ENCODE measurements at regions not wholly inside any gene's neighbourhood (a gene's known extent, or its start where the extent isn't known, plus 50 kb on each side); places are given as distances from the start of the nearest gene placed in this dataset.
"Not testable (repeated sequence)": the region's sequence is repeated elsewhere in the genome, so short reads cannot be mapped to it uniquely, and the experiment has no call there.

DNA sequence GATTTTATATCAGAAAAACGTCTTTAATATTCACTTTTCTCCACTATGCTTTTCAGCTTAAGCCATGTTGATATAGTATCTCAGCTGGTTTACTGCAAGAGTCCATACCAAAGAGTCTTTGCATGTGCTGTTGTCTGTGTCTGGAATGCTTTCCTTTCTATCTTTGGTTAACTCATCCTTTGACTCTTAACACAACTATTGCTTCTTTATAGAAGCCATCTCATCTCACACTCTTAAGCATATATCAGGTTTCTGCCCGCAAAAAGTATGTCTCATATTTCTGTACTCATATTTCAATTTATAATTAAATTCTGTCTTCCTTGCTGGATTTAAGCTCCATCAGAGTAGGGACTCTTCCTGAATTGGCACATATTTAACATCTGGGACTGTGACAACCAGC is 220.9 kb upstream of the KCNK2 start:
- no peak for DNase-seq (ENCODE audit: low spot score)

- no peak for DNase-seq (ENCODE audit: low spot score)
Measured at GRCh38 chr1:214862421-214862820, 220.1 kb upstream of the KCNK2 start.

DNA sequence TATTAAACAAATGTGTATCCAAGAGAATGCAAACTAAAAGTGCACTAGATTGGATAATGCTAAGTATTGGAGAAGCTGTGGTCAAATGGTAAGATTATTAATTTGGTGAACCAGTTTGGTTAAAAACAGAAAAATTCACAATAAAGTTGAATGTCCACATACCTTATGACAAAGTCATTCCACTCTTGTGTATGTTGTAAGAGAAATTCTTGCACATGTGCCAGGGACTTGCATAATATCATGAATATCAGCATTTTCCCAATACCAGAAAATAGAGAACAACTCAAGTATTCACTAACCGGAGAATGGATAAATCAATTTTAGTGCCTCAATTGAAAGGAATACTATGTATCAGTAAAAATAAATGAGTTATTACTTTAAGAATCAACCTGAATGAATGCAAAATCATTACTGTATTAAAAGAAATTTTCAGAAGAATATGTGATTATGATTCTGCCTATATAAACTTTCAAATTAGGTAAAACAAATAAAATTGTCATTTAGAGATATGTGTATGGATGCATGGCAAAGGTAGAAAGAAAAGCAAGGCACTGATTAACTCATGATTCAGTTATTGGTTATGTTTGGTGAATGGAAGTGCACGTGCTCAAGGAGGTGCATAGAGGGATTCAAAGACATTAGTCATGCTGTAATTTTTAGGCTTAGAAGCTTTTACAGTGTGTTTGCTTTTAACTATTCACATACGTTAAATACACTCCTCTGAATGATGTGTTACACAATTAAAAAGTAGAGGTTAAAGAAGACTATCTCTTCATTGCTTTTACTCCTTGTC is 217.4 kb upstream of the KCNK2 start:
- DNase-seq (ENCODE audit: low spot score) = peak; percentile 75

DNA sequence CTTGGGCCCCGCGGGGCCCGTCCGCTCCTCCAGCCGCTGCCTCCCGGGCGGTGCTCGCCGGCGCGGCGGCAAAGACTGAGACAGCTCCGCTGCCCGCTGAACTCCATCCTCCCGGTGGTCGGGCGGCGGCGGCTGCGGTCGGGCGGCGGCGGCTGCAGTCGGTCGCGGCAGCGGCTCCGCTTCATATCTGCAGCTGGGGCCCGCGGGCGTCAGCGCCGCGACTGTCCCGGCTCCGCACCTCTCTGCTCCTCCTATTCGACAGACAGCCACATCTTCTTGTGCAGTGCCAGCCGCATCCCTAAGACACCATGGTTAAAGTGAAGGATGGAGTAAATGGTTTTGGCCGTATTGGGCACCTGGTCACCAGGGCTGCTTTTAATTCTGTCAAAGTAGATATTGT is 212.1 kb upstream of the KCNK2 start:
- not testable (repeated sequence) for DNase-seq (ENCODE audit: low spot score)

DNA sequence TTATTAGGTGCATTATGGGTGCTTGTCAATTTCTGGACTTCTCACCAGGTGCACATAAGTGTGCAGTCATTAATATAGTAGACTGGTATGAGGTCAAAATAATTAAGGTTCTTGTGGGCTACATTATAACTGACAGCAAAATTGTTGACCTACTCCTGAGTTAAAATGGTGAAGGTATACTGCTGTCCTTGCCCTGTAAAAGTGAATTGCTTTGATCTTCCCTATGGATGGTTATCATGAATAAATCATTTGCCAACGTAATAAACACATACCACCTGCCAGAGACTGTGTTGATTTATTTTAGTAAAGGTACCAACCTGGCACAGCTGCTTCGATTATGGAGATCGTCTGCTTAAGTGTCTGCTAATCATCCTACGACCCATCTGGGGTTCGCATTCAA is 201.6 kb upstream of the KCNK2 start:
- DNase-seq (ENCODE audit: low spot score) = no peak

DNA sequence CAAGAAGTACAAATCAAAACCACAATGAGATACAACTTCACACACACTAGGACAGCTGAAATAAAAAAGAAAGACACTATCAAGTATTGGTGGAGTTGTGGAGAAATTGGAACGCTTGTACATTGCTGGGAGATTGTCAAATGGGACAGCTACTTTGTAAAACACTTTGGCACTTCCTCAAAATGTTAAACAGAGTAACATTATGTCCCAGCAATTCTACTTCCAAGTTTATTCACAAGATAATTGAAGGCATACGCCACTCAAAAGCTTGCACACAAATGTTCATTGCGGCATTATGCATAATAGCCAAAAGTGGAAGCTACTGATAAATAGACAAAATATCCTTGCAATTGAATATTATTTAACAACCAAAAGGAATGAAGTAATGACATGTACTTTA is 199.9 kb upstream of the KCNK2 start:
- DNase-seq (ENCODE audit: low spot score) = no peak

DNA sequence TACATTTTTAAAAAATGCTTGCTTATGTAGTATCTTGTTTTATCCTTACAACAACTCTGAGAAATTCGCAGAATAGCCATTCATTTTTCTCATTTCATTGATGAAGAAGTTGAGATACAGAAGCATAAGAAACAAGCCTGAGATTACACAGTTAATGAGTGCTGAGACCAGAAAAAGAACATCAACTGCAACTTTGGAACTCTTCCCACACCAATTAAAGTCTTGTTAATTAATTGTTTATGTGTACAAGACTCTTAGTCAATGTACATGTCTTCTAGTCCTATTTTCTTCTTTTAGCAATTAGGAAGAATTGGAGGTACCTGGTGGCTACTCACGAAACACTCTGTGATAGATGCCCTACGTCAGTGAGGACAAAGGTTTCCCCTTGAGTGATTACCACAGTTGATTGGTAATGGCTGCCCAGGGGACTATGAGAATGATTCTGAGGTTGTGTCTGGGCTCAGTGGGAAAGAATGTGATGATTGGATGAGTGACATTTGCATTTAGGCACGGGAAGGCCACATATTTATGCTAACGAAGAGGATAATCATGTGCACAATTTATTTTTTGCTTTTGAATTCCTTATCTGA is 187.4 kb upstream of the KCNK2 start:
- peak; percentile 66 for DNase-seq (ENCODE audit: low spot score)

DNA sequence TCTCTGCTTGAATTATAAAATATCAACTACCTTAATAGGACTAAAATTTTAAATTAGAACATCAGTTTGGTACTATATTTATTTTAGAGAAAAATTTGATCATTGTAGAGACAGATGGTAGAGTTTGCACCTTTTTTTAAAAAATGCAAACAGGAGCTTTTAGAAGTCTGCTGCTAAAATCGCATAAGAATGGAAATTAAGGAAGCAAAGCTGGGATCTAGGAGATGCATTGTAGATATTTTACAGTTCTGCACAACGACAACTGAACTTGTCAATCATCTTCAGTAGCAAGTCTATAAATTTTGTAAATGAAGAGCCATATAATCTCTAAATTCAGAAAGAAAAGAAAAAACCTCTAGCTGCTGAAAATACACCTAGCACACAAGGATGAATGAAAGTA is 185.6 kb upstream of the KCNK2 start:
- DNase-seq (ENCODE audit: low spot score) = no peak

GRCh38 chr1:214897581-214897980 is 185.0 kb upstream of the KCNK2 start:
- no peak for DNase-seq (ENCODE audit: low spot score)

- DNase-seq (ENCODE audit: low spot score) = no peak
Measured at GRCh38 chr1:214898161-214898560, 184.4 kb upstream of the KCNK2 start.

DNA sequence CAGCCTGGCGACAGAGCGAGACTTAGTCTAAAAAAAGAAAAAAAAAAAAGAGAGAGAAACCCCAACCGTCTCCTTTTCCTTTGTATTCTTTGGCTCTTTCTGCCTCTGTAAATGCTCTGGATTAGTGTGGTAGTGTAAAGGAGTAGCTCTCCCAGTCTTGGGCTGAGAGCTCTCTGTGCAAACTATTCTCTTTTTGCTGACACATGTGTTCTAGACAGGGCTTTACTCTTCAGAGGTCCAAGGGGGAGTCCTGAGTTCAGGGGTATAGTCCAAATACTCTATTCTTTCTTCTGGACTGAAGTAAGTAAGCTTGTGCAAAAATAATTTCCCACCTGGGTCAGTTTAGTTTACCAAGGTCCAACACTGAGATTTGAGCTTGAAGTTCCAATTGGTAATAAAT is 183.8 kb upstream of the KCNK2 start:
- DNase-seq (ENCODE audit: low spot score) = no peak

GRCh38 chr1:214899908-214900460 is 182.6 kb upstream of the KCNK2 start:
- DNase-seq (ENCODE audit: low spot score) = peak; percentile 35

DNA sequence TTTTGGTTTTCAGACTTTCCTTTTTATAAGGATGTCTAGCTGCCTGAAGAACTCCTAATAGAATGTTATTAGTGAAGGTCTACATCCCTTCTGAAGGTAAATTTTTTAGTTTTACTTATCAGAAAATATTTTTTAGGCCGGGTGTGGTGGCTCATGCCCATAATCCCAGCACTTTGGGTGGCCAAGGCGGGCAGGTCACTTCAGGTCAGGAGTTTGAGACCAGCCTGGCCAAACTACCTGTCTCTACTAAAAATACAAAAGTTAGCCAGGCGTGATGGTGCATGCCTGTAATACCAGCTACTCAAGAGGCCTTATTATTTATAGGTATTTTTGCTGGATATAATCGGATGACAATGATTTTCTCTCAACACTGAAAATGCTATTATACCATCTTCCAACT is 181.9 kb upstream of the KCNK2 start:
- DNase-seq (ENCODE audit: low spot score) = no peak

GRCh38 chr1:214901718-214902117 is 180.8 kb upstream of the KCNK2 start:
- peak; percentile 64 for DNase-seq (ENCODE audit: low spot score)

DNA sequence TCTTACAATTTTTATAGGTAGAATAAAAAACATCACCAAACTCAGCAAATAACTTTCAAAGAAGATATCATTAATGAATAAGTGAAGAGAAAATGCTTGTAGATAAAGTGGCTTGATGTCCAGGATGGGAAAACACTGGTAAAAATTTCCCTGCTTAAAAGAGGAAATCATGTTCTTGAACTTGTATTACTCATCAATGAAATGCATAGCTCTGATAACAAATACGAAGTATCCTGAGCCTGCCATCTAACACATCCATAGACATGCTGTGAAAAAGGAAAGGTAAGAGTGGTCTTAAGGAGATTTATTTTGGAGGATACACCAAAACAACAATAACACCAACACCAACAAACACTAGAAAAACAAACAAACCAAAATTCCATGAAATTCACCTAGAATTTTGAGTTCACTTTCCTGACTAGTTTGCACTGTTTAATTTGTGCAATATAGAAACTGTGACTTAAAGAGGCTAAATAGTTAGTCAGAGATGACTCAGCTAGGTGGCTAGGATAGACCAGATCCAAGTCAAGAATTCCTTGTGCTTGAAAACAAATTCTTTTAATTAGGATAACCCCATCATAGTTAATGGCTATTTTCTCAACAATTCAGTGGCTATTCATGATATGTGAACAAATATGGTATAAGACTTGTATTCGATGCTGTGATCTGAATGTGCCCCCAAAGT is 179.8 kb upstream of the KCNK2 start:
- peak; percentile 49 for DNase-seq (ENCODE audit: low spot score)

GRCh38 chr1:214912127-214912526 is 170.4 kb upstream of the KCNK2 start:
- no peak for DNase-seq (ENCODE audit: low spot score)

DNA sequence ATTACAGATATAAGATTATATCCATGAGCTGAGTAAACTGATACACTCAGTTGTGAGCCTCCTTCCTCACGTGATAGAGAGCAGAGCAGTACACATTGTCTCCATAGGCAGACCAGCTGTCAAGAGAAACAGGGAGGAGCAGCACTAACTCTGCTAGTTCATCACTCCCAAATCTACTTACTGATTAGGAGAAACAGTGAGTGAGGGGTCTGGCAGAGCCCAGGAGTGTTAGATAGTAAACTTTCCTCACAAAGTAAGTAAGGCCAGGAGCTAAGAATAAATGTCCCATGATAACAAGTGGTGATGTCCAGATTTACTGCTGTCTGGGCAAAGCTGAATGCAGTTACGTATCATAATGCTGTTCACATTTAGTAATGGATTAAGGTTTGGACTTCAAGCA is 168.6 kb upstream of the KCNK2 start:
- DNase-seq (ENCODE audit: low spot score) = no peak

DNA sequence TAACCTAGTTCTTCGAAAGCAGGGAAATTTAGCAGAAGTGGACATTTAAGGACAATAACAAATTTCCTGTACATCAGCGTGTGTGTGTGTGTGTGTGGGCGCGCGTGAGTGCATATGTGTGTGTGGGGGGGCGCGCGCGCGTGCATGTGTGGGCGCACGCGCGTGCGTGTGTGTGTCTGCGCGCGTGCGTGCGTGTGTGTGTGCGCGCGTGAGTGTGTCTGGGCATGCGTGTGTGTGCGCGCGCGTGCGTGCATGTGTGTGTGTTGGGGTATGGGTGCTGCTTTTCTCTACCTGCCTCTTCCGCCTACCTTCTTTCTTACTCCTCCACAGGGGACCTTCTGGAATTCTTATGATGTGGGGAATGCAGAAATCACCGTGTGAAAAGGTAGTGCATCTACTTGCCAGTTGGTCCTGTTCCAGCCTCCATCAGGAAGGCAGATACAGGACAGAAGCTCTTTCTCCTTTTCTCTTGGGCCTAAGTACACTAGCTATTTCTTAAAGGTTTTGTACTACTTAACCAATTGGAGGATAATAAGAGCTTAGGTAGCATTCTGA is 165.4 kb upstream of the KCNK2 start:
- no peak for DNase-seq (ENCODE audit: low spot score)

- no peak for DNase-seq (ENCODE audit: low spot score)
Measured at GRCh38 chr1:214918745-214919144, 163.8 kb upstream of the KCNK2 start.

GRCh38 chr1:214920337-214920736 is 162.2 kb upstream of the KCNK2 start:
- DNase-seq (ENCODE audit: low spot score) = no peak

DNA sequence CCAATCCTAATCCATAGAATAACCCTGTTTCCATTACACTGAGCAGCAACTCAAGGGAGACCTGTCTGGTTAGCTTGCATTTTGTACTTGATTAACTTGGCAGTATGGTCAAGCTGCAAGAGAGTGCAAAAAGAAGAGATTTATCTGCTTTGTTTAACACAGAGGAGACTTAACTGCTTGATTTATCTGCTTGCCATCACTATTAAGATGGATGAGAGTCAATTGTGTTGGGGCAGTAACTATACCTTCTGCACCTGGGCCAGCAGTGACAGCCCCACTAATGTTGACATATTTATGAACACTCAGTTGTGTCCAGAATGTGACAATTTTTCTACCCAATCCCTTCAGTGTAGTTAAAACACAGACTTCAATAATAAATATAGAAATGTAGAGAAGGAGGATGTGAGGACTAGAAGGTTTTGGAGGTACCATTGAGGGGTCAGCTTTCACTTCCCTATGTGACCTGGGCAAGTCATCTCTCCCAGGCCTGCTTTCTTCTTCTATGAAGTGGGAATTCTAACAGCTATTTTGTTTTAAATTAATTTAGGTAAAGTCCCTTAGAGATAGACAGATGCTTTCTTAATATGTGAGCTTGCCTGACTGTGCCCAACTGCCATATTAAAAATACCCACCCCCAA is 159.1 kb upstream of the KCNK2 start:
- DNase-seq (ENCODE audit: low spot score) = peak; percentile 13

GRCh38 chr1:214927796-214928195 is 154.7 kb upstream of the KCNK2 start:
- DNase-seq (ENCODE audit: low spot score) = no peak

Measured in kidney tubule cell (primary cell).